H1 (cell line): ENCODE measurements at regions not wholly inside any gene's neighbourhood (a gene's known extent, or its start where the extent isn't known, plus 50 kb on each side); places are given as distances from the start of the nearest gene placed in this dataset.

ENCODE experiments used
- CHD2 ChIP-seq: IDR thresholded peaks from 2 replicates; pipeline ENCODE4 v1.6.1; 2012; ENCODE audit warnings: low read length, improper control_type of control experiment
- GTF2F1 ChIP-seq: IDR thresholded peaks from 2 replicates; pipeline ENCODE4 v1.6.1; 2012; ENCODE audit warnings: low read depth, low read length, improper control_type of control experiment, borderline replicate concordance
- POLR2AphosphoS5 ChIP-seq: IDR thresholded peaks from 2 replicates; pipeline ENCODE4 v1.6.1; 2011; ENCODE audit warnings: low read depth, low read length
- SIX5 ChIP-seq: IDR thresholded peaks from 2 replicates; pipeline ENCODE4 v1.6.1; 2011; ENCODE audit warnings: mild to moderate bottlenecking, low read depth, low read length
- TAF7 ChIP-seq: optimal IDR thresholded peaks from 2 replicates; pipeline ENCODE3; 2011; ENCODE audit warnings: low read depth, mild to moderate bottlenecking, inconsistent platforms, low read length, moderate library complexity, borderline replicate concordance
- TF ChIP-seq, protein P1 (sequence below): IDR thresholded peaks from 2 replicates; pipeline ENCODE4 v1.6.1; 2012; ENCODE audit warnings: inconsistent platforms
- TF ChIP-seq, protein P2 (sequence below), 3 experiments: IDR thresholded peaks; 1 replicate in 2 of 3; 2 replicates in 1 of 3; pipeline versions ENCODE4 v1.5.1 to v1.6.1; 2011; ENCODE audit warnings: low read length in 3 of 3, mild to moderate bottlenecking in 3 of 3, inconsistent platforms in 2 of 3, low read depth in 1 of 3, moderate library complexity in 1 of 3; ENCODE audit not compliant: insufficient read depth in 1 of 3; ENCODE audit errors: control extremely low read depth in 1 of 3

DNA sequence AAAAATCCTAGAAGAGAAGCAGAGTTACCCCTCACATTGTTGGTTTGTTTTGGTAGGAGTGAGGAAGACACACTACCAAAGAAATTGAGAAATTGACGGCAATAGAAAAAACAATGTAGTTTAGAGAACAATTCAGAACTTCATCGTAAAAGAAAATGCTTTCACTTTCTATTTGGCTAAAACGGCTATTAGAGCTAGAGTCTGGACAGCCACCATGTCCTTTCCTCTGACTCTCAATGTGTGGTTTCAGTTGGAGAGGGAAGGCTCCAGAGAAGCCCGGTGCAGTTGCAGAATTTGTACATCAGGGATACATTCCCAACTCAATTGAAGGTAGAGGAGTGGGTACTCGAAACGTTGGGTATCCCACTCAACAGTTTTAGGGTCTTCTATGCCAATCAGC lies 535.3 kb downstream of the GALC start:
- no peak for TF ChIP-seq GTF2F1
- no peak for TF ChIP-seq SIX5
- TF ChIP-seq TAF7, result no peak
- TF ChIP-seq, protein P1, sequence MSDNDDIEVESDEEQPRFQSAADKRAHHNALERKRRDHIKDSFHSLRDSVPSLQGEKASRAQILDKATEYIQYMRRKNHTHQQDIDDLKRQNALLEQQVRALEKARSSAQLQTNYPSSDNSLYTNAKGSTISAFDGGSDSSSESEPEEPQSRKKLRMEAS, result no peak
- no peak for TF ChIP-seq POLR2AphosphoS5
- TF ChIP-seq, protein P2, sequence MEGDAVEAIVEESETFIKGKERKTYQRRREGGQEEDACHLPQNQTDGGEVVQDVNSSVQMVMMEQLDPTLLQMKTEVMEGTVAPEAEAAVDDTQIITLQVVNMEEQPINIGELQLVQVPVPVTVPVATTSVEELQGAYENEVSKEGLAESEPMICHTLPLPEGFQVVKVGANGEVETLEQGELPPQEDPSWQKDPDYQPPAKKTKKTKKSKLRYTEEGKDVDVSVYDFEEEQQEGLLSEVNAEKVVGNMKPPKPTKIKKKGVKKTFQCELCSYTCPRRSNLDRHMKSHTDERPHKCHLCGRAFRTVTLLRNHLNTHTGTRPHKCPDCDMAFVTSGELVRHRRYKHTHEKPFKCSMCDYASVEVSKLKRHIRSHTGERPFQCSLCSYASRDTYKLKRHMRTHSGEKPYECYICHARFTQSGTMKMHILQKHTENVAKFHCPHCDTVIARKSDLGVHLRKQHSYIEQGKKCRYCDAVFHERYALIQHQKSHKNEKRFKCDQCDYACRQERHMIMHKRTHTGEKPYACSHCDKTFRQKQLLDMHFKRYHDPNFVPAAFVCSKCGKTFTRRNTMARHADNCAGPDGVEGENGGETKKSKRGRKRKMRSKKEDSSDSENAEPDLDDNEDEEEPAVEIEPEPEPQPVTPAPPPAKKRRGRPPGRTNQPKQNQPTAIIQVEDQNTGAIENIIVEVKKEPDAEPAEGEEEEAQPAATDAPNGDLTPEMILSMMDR (IDR thresholded peaks at IDR 0.05; ENCODE audit: control extremely low read depth in 1 of 3, insufficient read depth in 1 of 3, low read depth in 1 of 3, low read length in 3 of 3), result no peak
- no peak for TF ChIP-seq CHD2
